ENCODE measurements at regions not wholly inside any gene's neighbourhood (a gene's known extent, or its start where the extent isn't known, plus 50 kb on each side); places are given as distances from the start of the nearest gene placed in this dataset.

DNA sequence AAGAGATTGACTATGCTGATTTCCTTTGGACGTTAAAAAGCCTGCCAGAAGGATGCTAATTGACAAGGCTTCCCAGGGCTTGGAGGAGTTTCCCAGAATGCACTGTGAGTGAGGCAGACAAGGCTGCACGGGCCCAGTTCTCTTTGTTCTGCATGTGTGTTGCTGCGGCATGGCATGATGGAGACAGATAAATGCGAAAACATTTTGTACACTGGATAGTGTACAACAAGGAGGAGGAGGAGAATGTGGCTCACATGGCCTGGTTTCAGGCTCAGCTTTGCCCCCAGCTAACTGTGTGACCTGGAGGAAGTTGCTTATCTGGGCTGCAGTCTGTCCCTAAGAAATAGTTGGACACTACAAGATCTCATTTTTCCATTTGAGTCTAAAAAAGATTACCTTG lies 135.5 kb upstream of the CPEB4 start (continued):
- TF ChIP-seq, protein P1, sequence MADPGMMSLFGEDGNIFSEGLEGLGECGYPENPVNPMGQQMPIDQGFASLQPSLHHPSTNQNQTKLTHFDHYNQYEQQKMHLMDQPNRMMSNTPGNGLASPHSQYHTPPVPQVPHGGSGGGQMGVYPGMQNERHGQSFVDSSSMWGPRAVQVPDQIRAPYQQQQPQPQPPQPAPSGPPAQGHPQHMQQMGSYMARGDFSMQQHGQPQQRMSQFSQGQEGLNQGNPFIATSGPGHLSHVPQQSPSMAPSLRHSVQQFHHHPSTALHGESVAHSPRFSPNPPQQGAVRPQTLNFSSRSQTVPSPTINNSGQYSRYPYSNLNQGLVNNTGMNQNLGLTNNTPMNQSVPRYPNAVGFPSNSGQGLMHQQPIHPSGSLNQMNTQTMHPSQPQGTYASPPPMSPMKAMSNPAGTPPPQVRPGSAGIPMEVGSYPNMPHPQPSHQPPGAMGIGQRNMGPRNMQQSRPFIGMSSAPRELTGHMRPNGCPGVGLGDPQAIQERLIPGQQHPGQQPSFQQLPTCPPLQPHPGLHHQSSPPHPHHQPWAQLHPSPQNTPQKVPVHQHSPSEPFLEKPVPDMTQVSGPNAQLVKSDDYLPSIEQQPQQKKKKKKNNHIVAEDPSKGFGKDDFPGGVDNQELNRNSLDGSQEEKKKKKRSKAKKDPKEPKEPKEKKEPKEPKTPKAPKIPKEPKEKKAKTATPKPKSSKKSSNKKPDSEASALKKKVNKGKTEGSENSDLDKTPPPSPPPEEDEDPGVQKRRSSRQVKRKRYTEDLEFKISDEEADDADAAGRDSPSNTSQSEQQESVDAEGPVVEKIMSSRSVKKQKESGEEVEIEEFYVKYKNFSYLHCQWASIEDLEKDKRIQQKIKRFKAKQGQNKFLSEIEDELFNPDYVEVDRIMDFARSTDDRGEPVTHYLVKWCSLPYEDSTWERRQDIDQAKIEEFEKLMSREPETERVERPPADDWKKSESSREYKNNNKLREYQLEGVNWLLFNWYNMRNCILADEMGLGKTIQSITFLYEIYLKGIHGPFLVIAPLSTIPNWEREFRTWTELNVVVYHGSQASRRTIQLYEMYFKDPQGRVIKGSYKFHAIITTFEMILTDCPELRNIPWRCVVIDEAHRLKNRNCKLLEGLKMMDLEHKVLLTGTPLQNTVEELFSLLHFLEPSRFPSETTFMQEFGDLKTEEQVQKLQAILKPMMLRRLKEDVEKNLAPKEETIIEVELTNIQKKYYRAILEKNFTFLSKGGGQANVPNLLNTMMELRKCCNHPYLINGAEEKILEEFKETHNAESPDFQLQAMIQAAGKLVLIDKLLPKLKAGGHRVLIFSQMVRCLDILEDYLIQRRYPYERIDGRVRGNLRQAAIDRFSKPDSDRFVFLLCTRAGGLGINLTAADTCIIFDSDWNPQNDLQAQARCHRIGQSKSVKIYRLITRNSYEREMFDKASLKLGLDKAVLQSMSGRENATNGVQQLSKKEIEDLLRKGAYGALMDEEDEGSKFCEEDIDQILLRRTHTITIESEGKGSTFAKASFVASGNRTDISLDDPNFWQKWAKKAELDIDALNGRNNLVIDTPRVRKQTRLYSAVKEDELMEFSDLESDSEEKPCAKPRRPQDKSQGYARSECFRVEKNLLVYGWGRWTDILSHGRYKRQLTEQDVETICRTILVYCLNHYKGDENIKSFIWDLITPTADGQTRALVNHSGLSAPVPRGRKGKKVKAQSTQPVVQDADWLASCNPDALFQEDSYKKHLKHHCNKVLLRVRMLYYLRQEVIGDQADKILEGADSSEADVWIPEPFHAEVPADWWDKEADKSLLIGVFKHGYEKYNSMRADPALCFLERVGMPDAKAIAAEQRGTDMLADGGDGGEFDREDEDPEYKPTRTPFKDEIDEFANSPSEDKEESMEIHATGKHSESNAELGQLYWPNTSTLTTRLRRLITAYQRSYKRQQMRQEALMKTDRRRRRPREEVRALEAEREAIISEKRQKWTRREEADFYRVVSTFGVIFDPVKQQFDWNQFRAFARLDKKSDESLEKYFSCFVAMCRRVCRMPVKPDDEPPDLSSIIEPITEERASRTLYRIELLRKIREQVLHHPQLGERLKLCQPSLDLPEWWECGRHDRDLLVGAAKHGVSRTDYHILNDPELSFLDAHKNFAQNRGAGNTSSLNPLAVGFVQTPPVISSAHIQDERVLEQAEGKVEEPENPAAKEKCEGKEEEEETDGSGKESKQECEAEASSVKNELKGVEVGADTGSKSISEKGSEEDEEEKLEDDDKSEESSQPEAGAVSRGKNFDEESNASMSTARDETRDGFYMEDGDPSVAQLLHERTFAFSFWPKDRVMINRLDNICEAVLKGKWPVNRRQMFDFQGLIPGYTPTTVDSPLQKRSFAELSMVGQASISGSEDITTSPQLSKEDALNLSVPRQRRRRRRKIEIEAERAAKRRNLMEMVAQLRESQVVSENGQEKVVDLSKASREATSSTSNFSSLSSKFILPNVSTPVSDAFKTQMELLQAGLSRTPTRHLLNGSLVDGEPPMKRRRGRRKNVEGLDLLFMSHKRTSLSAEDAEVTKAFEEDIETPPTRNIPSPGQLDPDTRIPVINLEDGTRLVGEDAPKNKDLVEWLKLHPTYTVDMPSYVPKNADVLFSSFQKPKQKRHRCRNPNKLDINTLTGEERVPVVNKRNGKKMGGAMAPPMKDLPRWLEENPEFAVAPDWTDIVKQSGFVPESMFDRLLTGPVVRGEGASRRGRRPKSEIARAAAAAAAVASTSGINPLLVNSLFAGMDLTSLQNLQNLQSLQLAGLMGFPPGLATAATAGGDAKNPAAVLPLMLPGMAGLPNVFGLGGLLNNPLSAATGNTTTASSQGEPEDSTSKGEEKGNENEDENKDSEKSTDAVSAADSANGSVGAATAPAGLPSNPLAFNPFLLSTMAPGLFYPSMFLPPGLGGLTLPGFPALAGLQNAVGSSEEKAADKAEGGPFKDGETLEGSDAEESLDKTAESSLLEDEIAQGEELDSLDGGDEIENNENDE (IDR thresholded peaks at IDR 0.05; ENCODE audit: insufficient replicate concordance, low read length) = no peak
- TF ChIP-seq MAFK (IDR thresholded peaks at IDR 0.05; ENCODE audit: low read depth, low read length) = no peak
- no peak for TF ChIP-seq POLR2A (IDR thresholded peaks at IDR 0.05; ENCODE audit: control extremely low read depth in 1 of 2, low read depth in 2 of 2, low read length in 2 of 2)
